Adipocyte (in vitro differentiated cells): ENCODE measurements at regions not wholly inside any gene's neighbourhood (a gene's known extent, or its start where the extent isn't known, plus 50 kb on each side); places are given as distances from the start of the nearest gene placed in this dataset.
A peak's percentile ranks its signal among the peaks of the same experiment; 100 is the strongest.

ENCODE experiments used
- DNase-seq: peaks from one replicate; pipeline ENCODE4 v3.0.0-alpha.2; 2015; ENCODE audit warnings: low read depth
- H3K27me3 ChIP-seq: replicated peaks from 2 replicates; pipeline ENCODE4 v1.7.0; 2013; ENCODE audit warnings: mild to moderate bottlenecking, low read length, moderate library complexity; ENCODE audit not compliant: control insufficient read depth, insufficient read depth
- H3K36me3 ChIP-seq: 2 replicates; pipeline ENCODE4 v1.7.0; 2013; ENCODE audit warnings: low read length, mild to moderate bottlenecking, moderate library complexity; ENCODE audit not compliant: control insufficient read depth, insufficient read depth, severe bottlenecking
- H3K4me1 ChIP-seq: 2 replicates; pipeline ENCODE4 v1.7.0; 2013; ENCODE audit warnings: mild to moderate bottlenecking, low read length, moderate library complexity; ENCODE audit not compliant: control insufficient read depth, insufficient read depth
- H3K4me3 ChIP-seq: 2 replicates; pipeline ENCODE4 v1.7.0; 2013; ENCODE audit warnings: mild to moderate bottlenecking, low read length, moderate library complexity
- H3K9ac ChIP-seq: 2 replicates; pipeline ENCODE4 v1.7.0; 2013; ENCODE audit warnings: mild to moderate bottlenecking, low read length, moderate library complexity
- H3K9me3 ChIP-seq: 2 replicates; pipeline ENCODE4 v1.7.0; 2013; ENCODE audit warnings: mild to moderate bottlenecking, low read length, moderate library complexity; ENCODE audit not compliant: control insufficient read depth

DNA sequence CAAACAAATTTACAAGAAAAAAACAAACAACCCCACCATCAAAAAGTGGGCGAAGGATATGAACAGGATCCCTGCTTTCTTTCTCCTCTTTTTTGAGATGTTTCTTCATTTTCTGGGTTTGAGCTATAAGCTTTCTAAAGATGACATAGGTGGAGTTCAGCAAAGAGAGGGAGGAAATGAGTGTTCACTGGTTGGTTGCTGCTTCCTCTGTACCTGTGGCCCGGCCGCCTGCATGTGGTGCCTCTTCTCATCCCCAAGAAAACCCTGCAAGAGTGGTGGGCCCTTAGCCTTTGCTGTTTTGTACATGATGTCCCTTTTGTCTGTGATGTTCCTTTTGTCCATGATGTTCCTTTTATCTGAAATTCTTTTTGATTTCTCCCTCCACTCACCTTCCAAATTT is 178.4 kb upstream of the SERP2 start:
- Histone ChIP-seq H3K27me3 (no peaks in the 10 kb centered on the region), H3K4me1 (peaks cover 9% of the 10 kb centered on the region), H3K9ac (no peak overlapping the region), H3K9me3 (no peaks in the 10 kb centered on the region), H3K36me3 (no peaks in the 10 kb centered on the region), H3K4me3 (no peak overlapping the region)
- no peak for DNase-seq

DNA sequence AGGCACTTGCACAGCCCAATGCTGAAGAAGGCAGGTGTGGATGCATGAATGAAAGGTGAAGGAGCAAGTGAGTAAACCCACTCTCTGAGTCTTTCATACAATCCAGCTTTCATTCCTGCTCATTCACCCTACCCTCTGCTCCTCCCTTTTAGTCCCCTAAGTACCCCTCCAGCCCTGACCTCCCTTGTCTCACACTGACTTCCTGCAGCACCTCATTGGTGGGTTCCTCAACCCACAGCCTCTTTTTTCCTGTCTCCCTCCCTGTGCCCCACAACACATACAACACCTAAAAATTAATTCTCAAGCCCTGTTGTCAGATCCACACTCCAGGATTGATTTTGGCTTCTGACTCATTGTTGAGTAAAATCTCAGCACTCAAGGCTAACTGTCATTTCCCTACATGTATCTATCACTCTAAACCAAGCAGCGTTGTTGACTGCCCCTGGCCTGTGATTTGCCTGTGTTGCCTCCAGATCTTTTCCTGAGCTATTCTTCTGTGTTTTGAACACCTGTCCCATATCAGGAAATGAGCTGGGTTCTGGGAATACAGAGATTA is 177.3 kb upstream of the SERP2 start:
- H3K27me3 ChIP-seq: no peaks in the 10 kb centered on the region
- H3K9me3 ChIP-seq: no peaks in the 10 kb centered on the region
- no peak overlapping the region for H3K9ac ChIP-seq
- no peak for DNase-seq
- no peak overlapping the region for H3K4me3 ChIP-seq
- no peaks in the 10 kb centered on the region for H3K36me3 ChIP-seq
- peaks cover 4% of the 10 kb centered on the region for H3K4me1 ChIP-seq

DNA sequence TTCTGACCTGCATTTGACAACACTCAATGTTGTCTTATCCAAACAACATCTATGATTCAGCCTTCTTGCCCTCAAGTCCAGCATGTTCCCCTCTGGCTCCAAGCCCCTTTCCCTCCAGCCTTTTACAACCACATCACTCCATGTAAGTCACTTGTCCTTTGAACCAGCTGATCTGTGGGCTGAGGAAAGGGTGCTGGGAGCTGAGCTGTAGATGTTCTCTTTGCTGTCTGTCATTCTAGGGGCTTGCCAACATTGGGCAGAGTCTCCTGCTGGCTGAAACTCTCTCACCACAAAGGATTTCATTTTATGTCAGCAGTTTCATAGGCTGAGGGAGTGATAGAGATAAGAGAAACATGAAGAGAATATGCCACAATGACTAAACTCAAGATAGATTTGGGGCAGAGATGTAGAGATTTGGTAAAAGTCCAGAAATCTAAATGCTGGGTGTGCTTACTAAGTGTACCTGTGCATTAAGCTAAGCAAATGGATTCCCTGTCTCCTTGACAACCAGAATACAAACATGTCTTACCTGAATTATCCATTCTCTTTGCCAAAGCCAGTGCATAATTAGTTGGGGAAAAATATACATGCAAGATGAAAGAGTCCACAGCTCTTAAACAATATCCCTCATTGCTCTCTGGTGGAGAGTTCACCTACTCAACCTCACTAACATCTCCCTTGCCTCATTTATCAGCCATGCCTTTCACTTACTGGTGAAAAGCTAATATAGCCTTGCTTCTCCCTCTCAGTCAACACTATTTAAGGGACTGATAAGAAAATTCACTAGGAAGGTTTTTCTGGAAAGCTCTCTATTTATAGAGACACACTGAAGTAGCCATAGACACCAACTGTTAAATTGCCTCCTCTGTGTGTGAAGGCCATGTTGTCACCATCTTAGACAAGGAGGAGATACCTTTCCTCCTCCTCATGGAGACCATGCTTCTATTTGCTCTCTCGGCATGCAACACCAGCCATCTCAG is 175.5 kb upstream of the SERP2 start:
- H3K9me3 ChIP-seq: no peaks in the 10 kb centered on the region
- H3K4me3 ChIP-seq: no peak overlapping the region
- no peaks in the 10 kb centered on the region for H3K27me3 ChIP-seq
- no peaks in the 10 kb centered on the region for H3K36me3 ChIP-seq
- DNase-seq: peak; percentile 6
- no peaks in the 10 kb centered on the region for H3K4me1 ChIP-seq
- H3K9ac ChIP-seq: no peak overlapping the region

DNA sequence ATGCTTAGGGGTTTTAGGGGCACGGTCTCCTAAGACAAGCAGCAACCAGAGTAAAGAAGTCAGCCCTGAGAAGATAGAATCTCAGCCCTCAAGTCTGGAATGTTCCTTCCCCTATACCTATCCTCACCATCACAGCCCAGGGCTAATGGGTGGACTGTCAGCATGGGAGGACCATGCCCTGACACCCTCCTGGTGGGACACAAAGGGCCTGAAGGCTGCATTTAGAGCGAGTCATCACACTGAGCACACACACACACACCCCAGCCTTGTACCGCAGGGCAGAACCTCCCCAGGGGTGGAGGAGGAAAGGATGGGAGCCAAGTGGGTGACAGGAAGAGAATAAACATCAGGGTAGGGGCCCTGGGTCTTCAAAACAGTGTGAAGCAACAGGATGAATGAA is 174.8 kb upstream of the SERP2 start:
- no peaks in the 10 kb centered on the region for H3K27me3 ChIP-seq
- no peaks in the 10 kb centered on the region for H3K9me3 ChIP-seq
- DNase-seq: no peak
- H3K36me3 ChIP-seq: no peaks in the 10 kb centered on the region
- H3K4me3 ChIP-seq: no peak overlapping the region
- no peak overlapping the region for H3K9ac ChIP-seq
- H3K4me1 ChIP-seq: no peaks in the 10 kb centered on the region

DNA sequence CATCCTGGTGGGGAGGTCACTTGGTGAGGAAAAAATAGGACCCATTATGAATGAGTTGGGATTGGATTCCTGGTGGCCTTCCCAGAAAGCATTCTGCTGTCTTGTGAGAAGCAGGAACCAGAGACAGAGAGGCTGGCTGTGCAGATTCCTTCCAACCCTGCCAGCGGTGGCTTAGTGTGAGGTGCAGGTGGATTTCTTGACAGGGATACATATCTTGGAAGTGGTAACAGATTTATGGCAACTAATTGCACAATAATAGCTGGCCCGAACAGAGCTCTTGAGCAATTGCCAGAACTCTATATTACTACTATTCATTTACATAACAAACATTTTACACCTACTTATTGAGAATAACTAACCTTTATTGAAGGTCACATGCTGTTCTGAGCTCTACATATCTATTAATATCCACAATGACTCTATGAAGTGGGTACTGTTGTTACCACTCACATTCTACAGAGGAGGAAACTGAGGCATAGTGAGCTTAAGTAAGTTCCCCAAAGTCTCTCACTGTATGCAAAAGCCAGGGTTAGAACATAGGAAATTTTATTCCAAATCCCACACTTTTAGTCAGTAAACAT is 173.9 kb upstream of the SERP2 start:
- no peaks in the 10 kb centered on the region for H3K27me3 ChIP-seq
- no peaks in the 10 kb centered on the region for H3K36me3 ChIP-seq
- no peak overlapping the region for H3K4me3 ChIP-seq
- H3K9ac ChIP-seq: no peak overlapping the region
- no peak for DNase-seq
- H3K4me1 ChIP-seq: no peaks in the 10 kb centered on the region
- H3K9me3 ChIP-seq: no peaks in the 10 kb centered on the region

DNA sequence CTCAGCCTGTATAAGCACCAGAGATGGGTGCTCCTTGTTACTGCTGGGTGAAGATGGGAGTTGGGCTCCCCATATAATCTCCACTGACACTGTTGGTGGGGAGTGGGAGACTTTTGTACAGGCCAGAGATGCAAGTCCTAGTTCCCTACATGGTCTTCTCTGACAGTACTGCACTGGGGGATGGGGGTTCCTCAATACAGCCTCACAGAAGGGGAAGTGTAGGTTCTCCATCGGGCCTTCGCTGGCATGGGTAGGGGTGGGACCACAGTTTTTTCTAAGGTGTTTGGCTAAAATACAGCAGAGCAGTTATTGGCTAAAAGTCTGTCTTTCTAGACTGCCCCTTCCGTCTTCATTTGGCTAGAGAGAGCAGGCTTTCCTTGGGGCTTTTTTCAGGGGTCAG is 167.2 kb upstream of the SERP2 start:
- no peak for DNase-seq
- peaks cover 6% of the 10 kb centered on the region for H3K9me3 ChIP-seq
- H3K4me3 ChIP-seq: no peak overlapping the region
- H3K36me3 ChIP-seq: no peaks in the 10 kb centered on the region
- no peak overlapping the region for H3K9ac ChIP-seq
- H3K27me3 ChIP-seq: peaks cover 14% of the 10 kb centered on the region
- peaks cover 7% of the 10 kb centered on the region for H3K4me1 ChIP-seq

DNA sequence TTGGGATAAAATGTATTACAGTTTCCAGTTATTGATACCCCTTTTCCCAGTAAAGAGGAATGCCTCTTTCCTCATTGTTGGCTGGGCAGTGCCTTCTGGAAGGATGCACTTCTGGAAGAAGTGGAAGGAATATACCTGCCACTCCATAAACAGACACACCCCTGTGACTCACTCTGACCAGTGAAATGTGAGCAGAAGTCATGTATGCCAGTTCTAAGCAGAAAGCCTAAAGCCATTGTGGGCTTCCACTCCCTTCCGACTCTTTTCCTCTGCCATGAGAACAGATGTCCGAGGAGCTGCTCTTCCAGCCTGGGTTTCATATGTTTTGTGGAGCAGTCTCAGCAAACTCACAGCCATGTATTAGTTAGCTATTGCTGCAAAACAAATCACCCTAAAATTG is 166.1 kb upstream of the SERP2 start:
- no peak overlapping the region for H3K9ac ChIP-seq
- no peak for DNase-seq
- no peaks in the 10 kb centered on the region for H3K36me3 ChIP-seq
- H3K4me3 ChIP-seq: no peak overlapping the region
- peaks cover 15% of the 10 kb centered on the region for H3K4me1 ChIP-seq
- peaks cover 14% of the 10 kb centered on the region for H3K27me3 ChIP-seq
- H3K9me3 ChIP-seq: peaks cover 6% of the 10 kb centered on the region

DNA sequence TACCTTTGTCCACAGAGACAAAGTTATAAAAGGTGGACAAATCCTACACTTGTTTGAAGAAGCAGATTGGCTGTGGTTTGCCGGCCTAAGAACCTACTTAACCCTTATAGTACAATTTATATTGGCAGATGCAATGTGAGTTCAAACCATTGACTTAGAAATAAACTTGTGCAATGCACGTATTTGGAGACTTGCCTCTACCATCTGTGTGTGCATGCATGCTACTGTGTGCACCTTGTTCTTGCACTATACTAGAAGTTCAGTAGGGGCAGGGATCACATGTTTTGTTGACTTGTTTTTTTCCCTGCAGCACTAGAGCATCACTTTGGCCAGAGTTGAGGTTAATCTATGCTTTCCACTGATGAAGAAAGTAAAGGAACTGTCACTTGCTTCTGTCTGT is 163.1 kb upstream of the SERP2 start:
- H3K9me3 ChIP-seq: peaks cover 6% of the 10 kb centered on the region
- H3K36me3 ChIP-seq: no peaks in the 10 kb centered on the region
- peaks cover 14% of the 10 kb centered on the region for H3K27me3 ChIP-seq
- no peak overlapping the region for H3K9ac ChIP-seq
- H3K4me3 ChIP-seq: no peak overlapping the region
- no peak for DNase-seq
- H3K4me1 ChIP-seq: peaks cover 27% of the 10 kb centered on the region

DNA sequence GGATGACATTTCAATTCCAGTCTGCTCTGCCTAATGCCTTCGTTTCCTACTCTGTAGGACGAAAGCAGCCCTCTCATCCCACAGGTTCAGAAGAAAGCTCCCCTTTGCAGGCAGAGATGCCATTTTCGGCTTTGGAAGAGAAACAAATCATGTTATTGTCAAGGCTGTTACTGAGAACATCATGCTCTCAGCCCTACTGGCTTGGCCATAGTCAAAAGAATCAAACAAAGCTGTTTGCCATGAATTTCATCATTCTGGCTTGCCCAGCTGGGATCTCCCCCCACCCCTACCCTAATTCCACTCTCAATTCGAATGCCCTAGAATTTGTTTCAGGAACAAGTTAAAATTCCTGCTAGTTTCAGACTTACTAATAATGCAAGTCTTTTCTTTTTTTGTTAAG is 162.3 kb upstream of the SERP2 start:
- H3K27me3 ChIP-seq: peaks cover 14% of the 10 kb centered on the region
- peak; percentile 16 for DNase-seq
- H3K4me3 ChIP-seq: no peak overlapping the region
- H3K36me3 ChIP-seq: no peaks in the 10 kb centered on the region
- no peak overlapping the region for H3K9ac ChIP-seq
- H3K4me1 ChIP-seq: peaks cover 27% of the 10 kb centered on the region
- H3K9me3 ChIP-seq: no peaks in the 10 kb centered on the region

DNA sequence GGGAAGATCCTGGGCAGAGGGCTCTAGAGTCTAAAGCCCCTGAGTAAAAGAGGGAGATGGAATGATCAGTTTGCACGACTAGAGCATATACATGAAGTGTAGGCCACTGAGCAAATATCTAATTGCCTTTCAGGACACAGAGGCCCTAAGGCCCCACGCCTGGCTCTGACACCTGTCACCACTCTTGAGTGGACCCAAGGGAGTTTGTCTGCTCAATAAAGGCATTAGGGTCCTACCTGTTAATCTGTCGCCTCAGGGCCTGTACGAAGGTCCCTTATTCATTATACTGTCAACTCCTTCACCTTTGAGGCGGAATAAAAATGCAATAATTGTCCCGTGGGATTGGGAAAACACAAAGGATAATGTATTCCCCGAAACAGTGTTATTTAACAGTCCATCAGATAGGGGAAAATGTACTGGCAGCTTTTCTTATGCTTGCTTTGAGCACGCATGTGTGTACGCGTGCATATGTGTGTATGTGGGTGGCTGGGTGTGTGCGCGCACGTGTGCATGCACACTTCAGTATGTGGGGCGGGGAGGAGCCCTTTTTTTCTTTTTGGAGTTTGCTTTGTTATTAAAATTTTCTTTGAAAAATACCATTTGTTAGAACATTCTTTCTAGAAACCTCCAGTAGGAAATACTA is 161.8 kb upstream of the SERP2 start:
- DNase-seq: no peak
- H3K9me3 ChIP-seq: no peaks in the 10 kb centered on the region
- H3K36me3 ChIP-seq: no peaks in the 10 kb centered on the region
- H3K9ac ChIP-seq: no peak overlapping the region
- peaks cover 27% of the 10 kb centered on the region for H3K4me1 ChIP-seq
- H3K4me3 ChIP-seq: no peak overlapping the region
- peaks cover 14% of the 10 kb centered on the region for H3K27me3 ChIP-seq
